Mesendoderm (in vitro differentiated cells): ENCODE measurements at regions not wholly inside any gene's neighbourhood (a gene's known extent, or its start where the extent isn't known, plus 50 kb on each side); places are given as distances from the start of the nearest gene placed in this dataset.

Experiments used
- DNase-seq: peaks from one replicate; pipeline ENCODE4 v3.0.0; 2013
- H2AK5ac ChIP-seq: 2 replicates; pipeline ENCODE4 v1.6.1; 2013; ENCODE audit warnings: low read length, inconsistent platforms
- H2BK120ac ChIP-seq: 2 replicates; pipeline ENCODE4 v1.6.1; 2013; ENCODE audit warnings: low read depth, mild to moderate bottlenecking, low read length, moderate library complexity, mixed read lengths
- H2BK15ac ChIP-seq: replicated peaks from 2 replicates; pipeline ENCODE4 v1.6.1; 2013; ENCODE audit warnings: low read depth, mild to moderate bottlenecking, moderate library complexity
- H2BK5ac ChIP-seq: 2 replicates; pipeline ENCODE4 v1.6.1; 2013; ENCODE audit warnings: low read length, inconsistent platforms
- H3K18ac ChIP-seq: 2 replicates; pipeline ENCODE4 v1.6.1; 2013; ENCODE audit warnings: mild to moderate bottlenecking, low read length, mixed read lengths
- H3K23ac ChIP-seq: one replicate; pipeline ENCODE4 v1.6.1; 2013; ENCODE audit warnings: low read length
- H3K27ac ChIP-seq: 2 replicates; pipeline ENCODE4 v1.5.1; 2013; ENCODE audit warnings: low read depth, mild to moderate bottlenecking, inconsistent platforms, low read length, moderate library complexity
- H3K27me3 ChIP-seq: 2 replicates; pipeline ENCODE4 v1.6.1; 2013; ENCODE audit warnings: low read length, control low read depth, mild to moderate bottlenecking, inconsistent platforms; ENCODE audit not compliant: insufficient read depth, poor library complexity
- H3K36me3 ChIP-seq: 2 replicates; pipeline ENCODE4 v1.6.1; 2013; ENCODE audit warnings: low read length, inconsistent platforms; ENCODE audit not compliant: control insufficient read depth, insufficient read depth
- H3K4ac ChIP-seq: one replicate; pipeline ENCODE4 v1.6.1; 2013; ENCODE audit warnings: low read depth, mild to moderate bottlenecking, low read length, moderate library complexity
- H3K4me1 ChIP-seq: 2 replicates; pipeline ENCODE4 v1.6.1; 2013; ENCODE audit warnings: low read depth, low read length, inconsistent platforms; ENCODE audit not compliant: control insufficient read depth
- H3K4me2 ChIP-seq: 2 replicates; pipeline ENCODE4 v1.6.1; 2013; ENCODE audit warnings: low read length
- H3K4me3 ChIP-seq: 2 replicates; pipeline ENCODE4 v1.5.1; 2013; ENCODE audit warnings: mild to moderate bottlenecking, low read length
- H3K56ac ChIP-seq: one replicate; pipeline ENCODE4 v1.6.1; 2013; ENCODE audit warnings: low read length
- H3K79me1 ChIP-seq: 2 replicates; pipeline ENCODE4 v1.6.1; 2013; ENCODE audit warnings: low read length, inconsistent platforms
- H3K79me2 ChIP-seq: 2 replicates; pipeline ENCODE4 v1.6.1; 2013; ENCODE audit warnings: mild to moderate bottlenecking, low read length; ENCODE audit not compliant: control insufficient read depth, insufficient read depth
- H3K9ac ChIP-seq: 2 replicates; pipeline ENCODE4 v1.6.1; 2013; ENCODE audit warnings: low read length, inconsistent platforms
- H4K5ac ChIP-seq: one replicate; pipeline ENCODE4 v1.6.1; 2013; ENCODE audit warnings: low read length
- H4K8ac ChIP-seq: one replicate; pipeline ENCODE4 v1.6.1; 2013; ENCODE audit warnings: low read depth, mild to moderate bottlenecking, control low read depth, low read length, moderate library complexity
- WGBS: extraction: QIAGEN DNeasy Blood & Tissue Kit; methylation state at CpG from one replicate; pipeline ENCODE4 v1.1.7; 2013; ENCODE audit warnings: low lambda C conversion rate, missing lambda C conversion rate; ENCODE audit not compliant: insufficient coverage; ENCODE audit errors: extremely low coverage; 5-methylcytosine and 5-hydroxymethylcytosine counted together

- Histone ChIP-seq H3K27ac (no peak overlapping the region), H2BK15ac (no peak overlapping the region), H3K4me3 (no peak overlapping the region), H3K18ac (no peak overlapping the region), H2BK5ac (no peak overlapping the region), H3K4me2 (no peak overlapping the region), H2BK120ac (no peak overlapping the region), H3K79me2 (no peaks in the 10 kb centered on the region), H3K27me3 (no peaks in the 10 kb centered on the region), H4K8ac (no peak overlapping the region), H3K4ac (no peak overlapping the region), H3K56ac (no peak overlapping the region), H3K4me1 (no peaks in the 10 kb centered on the region), H4K5ac (no peak overlapping the region), H3K23ac (no peak overlapping the region), H3K36me3 (no peaks in the 10 kb centered on the region), H3K9ac (no peak overlapping the region), H2AK5ac (no peak overlapping the region), H3K79me1 (no peaks in the 10 kb centered on the region)
- WGBS = 100% methylated on average over 1 of the region's 3 CpGs
- DNase-seq = no peak
Observed at GRCh38 chr22:48887394-48888332, 940.0 kb downstream of the BRD1 start.

GRCh38 chr22:48886604-48887393 is 940.9 kb downstream of the BRD1 start:
- Histone ChIP-seq H3K4me1 (no peaks in the 10 kb centered on the region), H3K36me3 (no peaks in the 10 kb centered on the region), H3K9ac (no peak overlapping the region), H3K4ac (no peak overlapping the region), H3K4me3 (no peak overlapping the region), H2BK120ac (no peak overlapping the region), H4K8ac (no peak overlapping the region), H3K79me1 (no peaks in the 10 kb centered on the region), H3K27ac (no peak overlapping the region), H3K56ac (no peak overlapping the region), H3K4me2 (no peak overlapping the region), H3K79me2 (no peaks in the 10 kb centered on the region), H3K23ac (no peak overlapping the region), H2BK5ac (no peak overlapping the region), H4K5ac (no peak overlapping the region), H3K18ac (no peak overlapping the region), H2AK5ac (no peak overlapping the region), H2BK15ac (no peak overlapping the region), H3K27me3 (no peaks in the 10 kb centered on the region)
- no CpG with 5 or more reads among the region's 22 CpGs for WGBS
- DNase-seq = no peak

- Histone ChIP-seq H2BK15ac (no peak overlapping the region), H3K56ac (no peak overlapping the region), H3K4me3 (no peak overlapping the region), H3K9ac (no peak overlapping the region), H3K23ac (no peak overlapping the region), H4K8ac (no peak overlapping the region), H3K27ac (no peak overlapping the region), H4K5ac (no peak overlapping the region), H2AK5ac (no peak overlapping the region), H3K4me1 (no peaks in the 10 kb centered on the region), H3K36me3 (no peaks in the 10 kb centered on the region), H3K27me3 (no peaks in the 10 kb centered on the region), H3K18ac (no peak overlapping the region), H2BK5ac (no peak overlapping the region), H3K79me1 (no peaks in the 10 kb centered on the region), H3K79me2 (no peaks in the 10 kb centered on the region), H3K4me2 (no peak overlapping the region), H3K4ac (no peak overlapping the region), H2BK120ac (no peak overlapping the region)
- no CpG with 5 or more reads among the region's 9 CpGs for WGBS
- DNase-seq = no peak
Observed at GRCh38 chr22:48885919-48886305, 941.8 kb downstream of the BRD1 start.

- DNase-seq = no peak
- Histone ChIP-seq H3K9ac (no peak overlapping the region), H2BK5ac (no peak overlapping the region), H3K79me2 (no peaks in the 10 kb centered on the region), H3K4me2 (no peak overlapping the region), H3K23ac (no peak overlapping the region), H3K4me3 (no peak overlapping the region), H2AK5ac (no peak overlapping the region), H3K27ac (no peak overlapping the region), H3K79me1 (no peaks in the 10 kb centered on the region), H2BK120ac (no peak overlapping the region), H2BK15ac (no peak overlapping the region), H4K8ac (no peak overlapping the region), H3K36me3 (no peaks in the 10 kb centered on the region), H3K56ac (no peak overlapping the region), H3K27me3 (no peaks in the 10 kb centered on the region), H3K4me1 (no peaks in the 10 kb centered on the region), H3K4ac (no peak overlapping the region), H3K18ac (no peak overlapping the region), H4K5ac (no peak overlapping the region)
- no CpG with 5 or more reads among the region's 18 CpGs for WGBS
Observed at GRCh38 chr22:48885271-48885918, 942.3 kb downstream of the BRD1 start.

- no peaks in the 10 kb centered on the region for H3K79me1 ChIP-seq
- H2BK15ac ChIP-seq = no peak overlapping the region
- no peak overlapping the region for H3K9ac ChIP-seq
- no CpG with 5 or more reads among the region's 16 CpGs for WGBS
- DNase-seq = no peak
- no peaks in the 10 kb centered on the region for H3K79me2 ChIP-seq
- no peak overlapping the region for H3K56ac ChIP-seq
- H4K5ac ChIP-seq = no peak overlapping the region
- H4K8ac ChIP-seq = no peak overlapping the region
- no peak overlapping the region for H2BK5ac ChIP-seq
- H3K4me2 ChIP-seq = no peak overlapping the region
- H3K36me3 ChIP-seq = no peaks in the 10 kb centered on the region
- no peak overlapping the region for H3K4ac ChIP-seq
- H3K4me3 ChIP-seq = no peak overlapping the region
- H2BK120ac ChIP-seq = no peak overlapping the region
- H3K4me1 ChIP-seq = no peaks in the 10 kb centered on the region
- H3K27me3 ChIP-seq = no peaks in the 10 kb centered on the region
- H3K23ac ChIP-seq = no peak overlapping the region
- H3K18ac ChIP-seq = no peak overlapping the region
- no peak overlapping the region for H3K27ac ChIP-seq
- no peak overlapping the region for H2AK5ac ChIP-seq
Observed at GRCh38 chr22:48884786-48885185, 942.9 kb downstream of the BRD1 start.
